HCT116 (cell line): ENCODE measurements at regions not wholly inside any gene's neighbourhood (a gene's known extent, or its start where the extent isn't known, plus 50 kb on each side); places are given as distances from the start of the nearest gene placed in this dataset.

Experiments used
- ATF3 ChIP-seq: IDR thresholded peaks from 2 replicates; pipeline ENCODE4 v1.6.1; 2012
- CTCF ChIP-seq, 3 experiments: fragments of 200-600 bp in 1 of 3; sonication (generic) in 1 of 3; IDR thresholded peaks in 2 of 3; conservative IDR thresholded peaks in 1 of 3; 2 replicates each; pipeline ENCODE4 v1.5.1; 2012 to 2017; ENCODE audit warnings: low read depth in 2 of 3, low read length in 2 of 3, antibody characterized with exemption in 1 of 3, borderline replicate concordance in 1 of 3, control low read depth in 1 of 3, mild to moderate bottlenecking in 1 of 3, mixed read lengths in 1 of 3, mixed run types in 1 of 3, moderate library complexity in 1 of 3; ENCODE audit not compliant: insufficient read depth in 1 of 3
- EZH2 ChIP-seq: fragments of 200-600 bp; sonication (generic); IDR thresholded peaks from 2 replicates; pipeline ENCODE4 v1.6.1; 2017; ENCODE audit warnings: antibody characterized with exemption, mixed run types
- EZH2phosphoT487 ChIP-seq: fragments of 200-600 bp; IDR thresholded peaks from 2 replicates; pipeline ENCODE4 v1.6.1; 2018; ENCODE audit warnings: antibody characterized with exemption, borderline replicate concordance
- MAX ChIP-seq: IDR thresholded peaks from 2 replicates; pipeline ENCODE4 v1.6.1; 2012
- POLR2A ChIP-seq: IDR thresholded peaks from 2 replicates; pipeline ENCODE4 v1.7.0; 2011; ENCODE audit warnings: borderline replicate concordance; ENCODE audit not compliant: insufficient read depth, insufficient read length; ENCODE audit errors: extremely low read depth
- POLR2AphosphoS5 ChIP-seq: IDR thresholded peaks from 2 replicates; pipeline ENCODE4 v1.6.1; 2011; ENCODE audit warnings: mild to moderate bottlenecking, low read depth, low read length, moderate library complexity
- RAD21 ChIP-seq: IDR thresholded peaks from 2 replicates; pipeline ENCODE4 v1.6.1; 2012; ENCODE audit warnings: low read depth, mild to moderate bottlenecking
- SIN3A ChIP-seq: IDR thresholded peaks from 2 replicates; pipeline ENCODE4 v1.6.1; 2012; ENCODE audit warnings: low read depth
- TCF7L2 ChIP-seq: IDR thresholded peaks from 2 replicates; pipeline ENCODE4 v1.7.0; 2011; ENCODE audit warnings: borderline replicate concordance, inconsistent platforms; ENCODE audit not compliant: insufficient read depth, insufficient read length; ENCODE audit errors: extremely low read depth
- YY1 ChIP-seq: IDR thresholded peaks from 2 replicates; pipeline ENCODE4 v1.6.1; 2011; ENCODE audit warnings: low read length, low read depth, moderate library complexity, mild to moderate bottlenecking; ENCODE audit not compliant: insufficient replicate concordance; ENCODE audit errors: extremely low read depth
- ZBTB33 ChIP-seq: IDR thresholded peaks from 2 replicates; pipeline ENCODE4 v1.6.1; 2011; ENCODE audit warnings: mild to moderate bottlenecking, low read length, moderate library complexity; ENCODE audit not compliant: insufficient replicate concordance; ENCODE audit errors: extremely low read depth
- ZFX ChIP-seq: fragments of 450-650 bp; IDR thresholded peaks from 2 replicates; pipeline ENCODE4 v1.6.1; 2017

GRCh38 chr10:130984686-130985085 is 326.8 kb downstream of the TCERG1L start:
- no peak for TF ChIP-seq EZH2phosphoT487
- TF ChIP-seq CTCF (IDR thresholded peaks at IDR 0.05 in 2 of 3, conservative IDR thresholded peaks at IDR 0.05 in 1 of 3; ENCODE audit: borderline replicate concordance in 1 of 3, insufficient read depth in 1 of 3, low read depth in 2 of 3, low read length in 2 of 3), result no peak
- TF ChIP-seq ZFX, result no peak
- TF ChIP-seq RAD21, result no peak
- TF ChIP-seq ZBTB33, result no peak
- TF ChIP-seq POLR2A, result no peak
- no peak for TF ChIP-seq POLR2AphosphoS5
- TF ChIP-seq ATF3, result no peak
- TF ChIP-seq EZH2, result no peak
- no peak for TF ChIP-seq YY1
- TF ChIP-seq SIN3A, result no peak
- no peak for TF ChIP-seq TCF7L2
- TF ChIP-seq MAX, result no peak
